ENCODE measurements at regions not wholly inside any gene's neighbourhood (a gene's known extent, or its start where the extent isn't known, plus 50 kb on each side); places are given as distances from the start of the nearest gene placed in this dataset.
"Not testable (repeated sequence)": the region's sequence is repeated elsewhere in the genome, so short reads cannot be mapped to it uniquely, and the experiment has no call there.

- Histone ChIP-seq H3K4me2 (ENCODE audit: low read depth, low read length, poor library complexity, severe bottlenecking) (no peak overlapping the region), H2AFZ (ENCODE audit: low read depth, low read length, severe bottlenecking) (no peak overlapping the region), H3K9ac (ENCODE audit: low read length) (no peak overlapping the region), H4K20me1 (ENCODE audit: low read depth, low read length) (no peaks in the 10 kb centered on the region), H3K27me3 (ENCODE audit: low read length) (no peaks in the 10 kb centered on the region), H3F3A (ENCODE audit: insufficient read depth) (0 out of 2 replicates have a peak, but pooled peaks cover 2% of the 10 kb centered on the region), H3K9me2 (replicated peaks; ENCODE audit: insufficient read depth, low read length) (no peaks in the 10 kb centered on the region), H3K4me3 (ENCODE audit: insufficient read depth, low read length, poor library complexity, severe bottlenecking) (no peak overlapping the region), H3K9me3 (ENCODE audit: insufficient read depth, low read length) (no peaks in the 10 kb centered on the region), H3K36me3 (ENCODE audit: low read length) (peaks cover 4% of the 10 kb centered on the region; the same call in 1 of the 2 replicates), H3K27ac (ENCODE audit: low read depth, low read length) (no peak overlapping the region), H3K79me2 (ENCODE audit: insufficient read depth, low read length) (0 out of 2 replicates have a peak, but pooled peaks cover 4% of the 10 kb centered on the region)
- TF ChIP-seq CTCF (IDR thresholded peaks at IDR 0.05; ENCODE audit: insufficient read depth, low read length, poor library complexity, severe bottlenecking) (no peak), EZH2phosphoT487 (conservative IDR thresholded peaks at IDR 0.05; ENCODE audit: low read length) (no peak)
Observed at GRCh38 chr14:35174342-35174741, 52.0 kb downstream of the PRORP start.

GRCh38 chr14:35180179-35180578, 57.8 kb downstream of the PRORP start:
- H3K27ac ChIP-seq (ENCODE audit: low read depth, low read length), result no peak overlapping the region
- H3K4me3 ChIP-seq (ENCODE audit: insufficient read depth, low read length, poor library complexity, severe bottlenecking), result no peak overlapping the region
- H3K36me3 ChIP-seq (ENCODE audit: low read length), result peaks cover 4% of the 10 kb centered on the region; the same call in 1 of the 2 replicates
- no peaks in the 10 kb centered on the region for H3K79me2 ChIP-seq (ENCODE audit: insufficient read depth, low read length)
- no peaks in the 10 kb centered on the region for H3K9me3 ChIP-seq (ENCODE audit: insufficient read depth, low read length)
- no peak overlapping the region for H3K9ac ChIP-seq (ENCODE audit: low read length)
- no peak for TF ChIP-seq EZH2phosphoT487 (conservative IDR thresholded peaks at IDR 0.05; ENCODE audit: low read length)
- TF ChIP-seq CTCF (IDR thresholded peaks at IDR 0.05; ENCODE audit: insufficient read depth, low read length, poor library complexity, severe bottlenecking), result no peak
- no peaks in the 10 kb centered on the region for H4K20me1 ChIP-seq (ENCODE audit: low read depth, low read length)
- H3K27me3 ChIP-seq (ENCODE audit: low read length), result no peaks in the 10 kb centered on the region
- H3K4me2 ChIP-seq (ENCODE audit: low read depth, low read length, poor library complexity, severe bottlenecking), result no peak overlapping the region
- no peak overlapping the region for H2AFZ ChIP-seq (ENCODE audit: low read depth, low read length, severe bottlenecking)
- H3K9me2 ChIP-seq (replicated peaks; ENCODE audit: insufficient read depth, low read length), result no peaks in the 10 kb centered on the region
- H3F3A ChIP-seq (ENCODE audit: insufficient read depth), result peaks cover 7% of the 10 kb centered on the region; the same call in 1 of the 2 replicates

GRCh38 chr14:35184891-35185290, 62.5 kb downstream of the PRORP start:
- H3K27me3 ChIP-seq (ENCODE audit: low read length); H4K20me1 ChIP-seq (ENCODE audit: low read depth, low read length); H3K79me2 ChIP-seq (ENCODE audit: insufficient read depth, low read length); H3K4me2 ChIP-seq (ENCODE audit: low read depth, low read length, poor library complexity, severe bottlenecking); H3K27ac ChIP-seq (ENCODE audit: low read depth, low read length); H3K9ac ChIP-seq (ENCODE audit: low read length); H3K36me3 ChIP-seq (ENCODE audit: low read length); H3K9me2 ChIP-seq (replicated peaks; ENCODE audit: insufficient read depth, low read length); H3F3A ChIP-seq (ENCODE audit: insufficient read depth); H2AFZ ChIP-seq (ENCODE audit: low read depth, low read length, severe bottlenecking); H3K4me3 ChIP-seq (ENCODE audit: insufficient read depth, low read length, poor library complexity, severe bottlenecking); H3K9me3 ChIP-seq (ENCODE audit: insufficient read depth, low read length): not testable (repeated sequence)

- Histone ChIP-seq H4K20me1 (ENCODE audit: low read depth, low read length) (no peaks in the 10 kb centered on the region), H3K9me3 (ENCODE audit: insufficient read depth, low read length) (no peaks in the 10 kb centered on the region), H3K9ac (ENCODE audit: low read length) (no peak overlapping the region), H3K4me2 (ENCODE audit: low read depth, low read length, poor library complexity, severe bottlenecking) (no peak overlapping the region), H3K79me2 (ENCODE audit: insufficient read depth, low read length) (no peaks in the 10 kb centered on the region), H3K27me3 (ENCODE audit: low read length) (no peaks in the 10 kb centered on the region), H3K36me3 (ENCODE audit: low read length) (0 out of 2 replicates have a peak, but pooled peaks cover 3% of the 10 kb centered on the region), H2AFZ (ENCODE audit: low read depth, low read length, severe bottlenecking) (no peak overlapping the region), H3K4me3 (ENCODE audit: insufficient read depth, low read length, poor library complexity, severe bottlenecking) (no peak overlapping the region), H3F3A (ENCODE audit: insufficient read depth) (no peaks in the 10 kb centered on the region), H3K27ac (ENCODE audit: low read depth, low read length) (no peak overlapping the region), H3K9me2 (replicated peaks; ENCODE audit: insufficient read depth, low read length) (no peaks in the 10 kb centered on the region)
- TF ChIP-seq EZH2phosphoT487 (conservative IDR thresholded peaks at IDR 0.05; ENCODE audit: low read length) (no peak), CTCF (IDR thresholded peaks at IDR 0.05; ENCODE audit: insufficient read depth, low read length, poor library complexity, severe bottlenecking) (no peak)
Observed at GRCh38 chr14:35189422-35189821, 67.1 kb downstream of the PRORP start.
